HG03135 (cell line): ENCODE measurements at regions not wholly inside any gene's neighbourhood (a gene's known extent, or its start where the extent isn't known, plus 50 kb on each side); places are given as distances from the start of the nearest gene placed in this dataset.

Experiments used
- ATAC-seq: cut with Tn5 transposase; IDR thresholded peaks from one replicate; pipeline ENCODE4 v1.9.1; 2021; ENCODE audit warnings: mild to moderate bottlenecking, moderate library complexity; ENCODE audit not compliant: unreplicated experiment

- no peak for ATAC-seq
These were observed 64.6 kb upstream of the FOXN2 start for GRCh38 chr2:48249631-48250473.

GRCh38 chr2:48250474-48250844 is 64.0 kb upstream of the FOXN2 start:
- ATAC-seq: no peak

- ATAC-seq: peak; percentile 64
These were observed 63.5 kb upstream of the FOXN2 start for GRCh38 chr2:48250943-48251342.

GRCh38 chr2:48251437-48252148 is 62.9 kb upstream of the FOXN2 start:
- ATAC-seq: no peak

- no peak for ATAC-seq
These were observed 61.2 kb upstream of the FOXN2 start for GRCh38 chr2:48253301-48253700.

GRCh38 chr2:48254839-48255238 is 59.6 kb upstream of the FOXN2 start:
- no peak for ATAC-seq

- no peak for ATAC-seq
These were observed 57.0 kb upstream of the FOXN2 start for GRCh38 chr2:48257456-48257855.

- ATAC-seq: no peak
These were observed 55.9 kb upstream of the FOXN2 start for GRCh38 chr2:48258481-48259149.

- ATAC-seq: no peak
These were observed 54.7 kb upstream of the FOXN2 start for GRCh38 chr2:48259811-48260210.

GRCh38 chr2:48264627-48265026 is 49.9 kb upstream of the FOXN2 start:
- ATAC-seq: no peak
